AG04450 (cell line): ENCODE measurements at regions not wholly inside any gene's neighbourhood (a gene's known extent, or its start where the extent isn't known, plus 50 kb on each side); places are given as distances from the start of the nearest gene placed in this dataset.

Experiments
- CTCF ChIA-PET: fragments of 300-600, 350-600 bp; formaldehyde crosslinking; extraction: SDS; loops from one replicate; lab custom pipeline; 2022; ENCODE audit warnings: antibody characterized with exemption, inconsistent platforms; lab: Charles Lee
- POLR2A ChIA-PET: fragments of 350-600 bp; formaldehyde crosslinking; extraction: SDS; loops from one replicate; lab custom pipeline; 2021; ENCODE audit warnings: antibody characterized with exemption, inconsistent platforms; lab: Yijun Ruan, JAX
- DNase-seq: peaks from one replicate; pipeline ENCODE4 v3.0.0-alpha.2; 2011; ENCODE audit warnings: low read depth, low spot score
- H3K27ac ChIP-seq: one replicate; pipeline ENCODE4 v1.5.1; 2012; ENCODE audit warnings: low read depth, low read length, control low read depth
- H3K27me3 ChIP-seq: one replicate; pipeline ENCODE4 v1.6.0; 2012; ENCODE audit warnings: low read length; ENCODE audit not compliant: control insufficient read depth, insufficient read depth
- H3K4me3 ChIP-seq: 2 replicates; pipeline ENCODE4 v1.5.1; 2011; ENCODE audit warnings: mild to moderate bottlenecking, low read depth, low read length, control low read depth
- H3K9me3 ChIP-seq: 2 replicates; pipeline ENCODE4 v1.5.1; 2012; ENCODE audit warnings: low read length; ENCODE audit not compliant: control insufficient read depth, insufficient read depth
- CTCF ChIP-seq: IDR thresholded peaks from 2 replicates; pipeline ENCODE4 v1.5.1; 2011; ENCODE audit warnings: low read depth, low read length, control low read depth, inconsistent platforms

GRCh38 chr5:56737951-56738606, 77.3 kb upstream of the MAP3K1 start:
- H3K4me3 ChIP-seq: no peak overlapping the region
- CTCF ChIA-PET: interaction anchor here (1.1 kb wide), 1 partner anchor 16 kb away, joined by 3 read pairs; no protein-coding TSS in a partner anchor
- no peaks in the 10 kb centered on the region for H3K9me3 ChIP-seq
- DNase-seq: no peak
- POLR2A ChIA-PET: no interaction called here
- no peak for TF ChIP-seq CTCF
- no peaks in the 10 kb centered on the region for H3K27me3 ChIP-seq
- H3K27ac ChIP-seq: no peak overlapping the region

DNA sequence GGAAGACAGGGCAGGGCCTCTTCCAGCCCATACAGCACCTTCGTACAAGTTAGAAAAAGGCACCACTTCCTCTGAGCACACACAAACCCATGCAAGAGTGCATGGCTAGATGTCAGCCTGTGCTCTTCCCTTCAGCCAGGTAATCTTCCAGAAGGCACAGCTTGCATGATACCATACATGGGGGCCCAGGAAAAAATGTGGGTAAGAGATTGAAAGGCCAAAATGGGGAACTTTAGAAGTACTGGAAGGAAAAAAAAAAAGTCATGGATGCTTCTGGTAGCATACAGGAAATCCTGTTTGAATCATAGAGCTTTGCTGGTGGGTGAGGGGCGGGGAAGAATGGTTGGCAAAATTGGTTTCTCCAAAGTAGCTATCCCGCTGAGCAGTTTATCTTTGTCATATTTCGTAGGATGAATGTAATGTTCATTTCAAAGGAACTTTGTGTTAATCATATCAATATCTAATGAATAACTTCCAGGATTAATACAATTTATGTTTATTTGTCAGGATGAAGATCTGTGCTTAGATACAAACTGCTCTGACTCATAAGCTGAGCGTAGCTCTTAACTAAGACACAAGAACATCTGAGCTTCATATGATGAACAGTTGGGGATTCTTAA, 78.2 kb upstream of the MAP3K1 start:
- CTCF ChIA-PET: interaction anchor here (0.6 to 1.1 kb wide), 2 partner anchors 15 to 1197 kb away, joined by 3 read pairs; no protein-coding TSS in a partner anchor
- H3K27me3 ChIP-seq: no peaks in the 10 kb centered on the region
- DNase-seq: no peak
- H3K9me3 ChIP-seq: no peaks in the 10 kb centered on the region
- POLR2A ChIA-PET: interaction anchor here (0.5 kb wide), 1 partner anchor 93 kb away, joined by 3 read pairs; no protein-coding TSS in a partner anchor
- no peak overlapping the region for H3K4me3 ChIP-seq
- no peak for TF ChIP-seq CTCF
- no peak overlapping the region for H3K27ac ChIP-seq

- TF ChIP-seq CTCF: no peak
- Histone ChIP-seq H3K27me3 (no peaks in the 10 kb centered on the region), H3K4me3 (no peak overlapping the region), H3K27ac (no peak overlapping the region), H3K9me3 (no peaks in the 10 kb centered on the region)
- POLR2A ChIA-PET: no interaction called here
- CTCF ChIA-PET: no interaction called here
- no peak for DNase-seq
Observed at GRCh38 chr5:56735849-56736641, 79.3 kb upstream of the MAP3K1 start.

GRCh38 chr5:56734091-56734694, 81.2 kb upstream of the MAP3K1 start:
- no peak overlapping the region for H3K27ac ChIP-seq
- no peak for DNase-seq
- H3K4me3 ChIP-seq: no peak overlapping the region
- H3K9me3 ChIP-seq: no peaks in the 10 kb centered on the region
- no peak for TF ChIP-seq CTCF
- peaks cover 2% of the 10 kb centered on the region for H3K27me3 ChIP-seq
- CTCF ChIA-PET: no interaction called here
- POLR2A ChIA-PET: no interaction called here
